H9 (cell line): ENCODE measurements at regions not wholly inside any gene's neighbourhood (a gene's known extent, or its start where the extent isn't known, plus 50 kb on each side); places are given as distances from the start of the nearest gene placed in this dataset.

Source experiments
- DNase-seq: peaks from one replicate; pipeline ENCODE4 v3.0.0-alpha.2; 2017
- H2AFZ ChIP-seq: one replicate; pipeline ENCODE4 v1.6.1; 2013; ENCODE audit warnings: mild to moderate bottlenecking, low read length, control low read depth, moderate library complexity
- H2AK5ac ChIP-seq: 2 replicates; pipeline ENCODE4 v1.6.1; 2013; ENCODE audit warnings: low read length, control low read depth, mixed read lengths; ENCODE audit not compliant: insufficient read length
- H2BK120ac ChIP-seq: one replicate; pipeline ENCODE4 v1.6.1; 2013; ENCODE audit warnings: low read depth, mild to moderate bottlenecking, low read length, control low read depth, inconsistent platforms; ENCODE audit not compliant: poor library complexity, severe bottlenecking
- H2BK12ac ChIP-seq: 2 replicates; pipeline ENCODE4 v1.6.1; 2013; ENCODE audit warnings: low read length, control low read depth, mixed read lengths, low read depth; ENCODE audit not compliant: insufficient read length
- H2BK15ac ChIP-seq: 2 replicates; pipeline ENCODE4 v1.6.1; 2013; ENCODE audit warnings: low read depth, low read length, control low read depth
- H2BK20ac ChIP-seq: one replicate; pipeline ENCODE4 v1.6.1; 2013; ENCODE audit warnings: low read depth, mild to moderate bottlenecking, low read length, control low read depth, inconsistent platforms; ENCODE audit not compliant: poor library complexity, severe bottlenecking
- H2BK5ac ChIP-seq: 2 replicates; pipeline ENCODE4 v1.6.1; 2013; ENCODE audit warnings: low read length, control low read depth, mixed read lengths; ENCODE audit not compliant: insufficient read length
- H3K14ac ChIP-seq: 2 replicates; pipeline ENCODE4 v1.6.1; 2013; ENCODE audit warnings: low read length, control low read depth; ENCODE audit not compliant: insufficient read depth
- H3K18ac ChIP-seq: 2 replicates; pipeline ENCODE4 v1.6.1; 2013; ENCODE audit warnings: low read depth, mild to moderate bottlenecking, mixed read lengths, low read length, control low read depth; ENCODE audit not compliant: insufficient read length
- H3K23ac ChIP-seq: 2 replicates; pipeline ENCODE4 v1.6.1; 2013; ENCODE audit warnings: low read length, control low read depth, mixed read lengths, low read depth; ENCODE audit not compliant: insufficient read length
- H3K23me2 ChIP-seq: 2 replicates; pipeline ENCODE4 v1.6.1; 2013; ENCODE audit warnings: low read depth, mild to moderate bottlenecking, mixed read lengths, low read length, control low read depth; ENCODE audit not compliant: insufficient read length, poor library complexity, severe bottlenecking
- H3K27ac ChIP-seq: 2 replicates; pipeline ENCODE4 v1.5.1; 2013; ENCODE audit warnings: low read length, control low read depth, mixed read lengths, low read depth; ENCODE audit not compliant: insufficient read length
- H3K27me3 ChIP-seq: 2 replicates; pipeline ENCODE4 v1.6.1; 2013; ENCODE audit warnings: low read length, control low read depth, inconsistent platforms; ENCODE audit not compliant: insufficient read depth
- H3K4ac ChIP-seq: 2 replicates; pipeline ENCODE4 v1.6.1; 2013; ENCODE audit warnings: low read depth, mild to moderate bottlenecking, control low read depth, inconsistent platforms, low read length, moderate library complexity
- H3K4me1 ChIP-seq: 2 replicates; pipeline ENCODE4 v1.6.1; 2013; ENCODE audit warnings: low read length, control low read depth, inconsistent platforms; ENCODE audit not compliant: insufficient read depth
- H3K4me2 ChIP-seq: 2 replicates; pipeline ENCODE4 v1.6.1; 2013; ENCODE audit warnings: low read length, control low read depth, mixed read lengths; ENCODE audit not compliant: insufficient read length, insufficient read depth
- H3K56ac ChIP-seq: 2 replicates; pipeline ENCODE4 v1.6.1; 2013; ENCODE audit warnings: low read depth, mild to moderate bottlenecking, mixed read lengths, low read length, control low read depth; ENCODE audit not compliant: insufficient read length
- H3K79me1 ChIP-seq: 2 replicates; pipeline ENCODE4 v1.6.1; 2013; ENCODE audit warnings: low read depth, mild to moderate bottlenecking, moderate library complexity, low read length, control low read depth, inconsistent platforms; ENCODE audit not compliant: insufficient read depth, poor library complexity, severe bottlenecking
- H3K79me2 ChIP-seq: 2 replicates; pipeline ENCODE4 v1.6.1; 2013; ENCODE audit warnings: low read length, control low read depth, inconsistent platforms; ENCODE audit not compliant: insufficient read depth
- H3K9ac ChIP-seq: 2 replicates; pipeline ENCODE4 v1.6.1; 2013; ENCODE audit warnings: low read length, control low read depth, mixed read lengths; ENCODE audit not compliant: insufficient read length; ENCODE audit errors: extremely low read depth
- H3K9me3 ChIP-seq: one replicate; pipeline ENCODE4 v1.6.1; 2013; ENCODE audit warnings: low read depth, low read length, inconsistent platforms; ENCODE audit not compliant: control insufficient read depth
- H3T11ph ChIP-seq: one replicate; pipeline ENCODE4 v1.6.1; 2013; ENCODE audit warnings: mild to moderate bottlenecking, low read length, control low read depth, inconsistent platforms
- H4K20me1 ChIP-seq: one replicate; pipeline ENCODE4 v1.6.1; 2013; ENCODE audit not compliant: control insufficient read depth, insufficient read length, insufficient read depth
- H4K5ac ChIP-seq: 2 replicates; pipeline ENCODE4 v1.6.1; 2013; ENCODE audit warnings: low read depth, mild to moderate bottlenecking, mixed read lengths, low read length, control low read depth; ENCODE audit not compliant: insufficient read length
- H4K8ac ChIP-seq: replicated peaks from 2 replicates; pipeline ENCODE4 v1.6.1; 2013; ENCODE audit warnings: low read length, control low read depth, mixed read lengths, low read depth; ENCODE audit not compliant: insufficient read length
- H4K91ac ChIP-seq: 2 replicates; pipeline ENCODE4 v1.6.1; 2013; ENCODE audit warnings: low read depth, mild to moderate bottlenecking, moderate library complexity, mixed read lengths, low read length, control low read depth; ENCODE audit not compliant: insufficient read length
- H3K27ac Mint-ChIP-seq, 3 experiments: 2 replicates in 2 of 3; 3 replicates in 1 of 3; pipeline ENCODE4 v1.8.0; 2020 to 2021; ENCODE audit warnings: mixed read lengths in 3 of 3, mild to moderate bottlenecking in 1 of 3, moderate library complexity in 1 of 3
- H3K27me3 Mint-ChIP-seq: 2 replicates; pipeline ENCODE4 v1.8.0; 2021; ENCODE audit warnings: low read depth, mild to moderate bottlenecking, moderate library complexity, mixed read lengths
- H3K36me3 Mint-ChIP-seq, 3 experiments: 2 replicates in 2 of 3; 3 replicates in 1 of 3; pipeline ENCODE4 v1.8.0; 2020 to 2021; ENCODE audit warnings: low read depth in 3 of 3, mixed read lengths in 3 of 3; ENCODE audit not compliant: insufficient read depth in 1 of 3
- H3K4me1 Mint-ChIP-seq, 2 experiments: 2 replicates each; pipeline ENCODE4 v1.8.0; 2020; ENCODE audit warnings: mixed read lengths in 2 of 2
- H3K4me3 Mint-ChIP-seq, 2 experiments: 2 replicates in 1 of 2; 3 replicates in 1 of 2; pipeline ENCODE4 v1.8.0; 2020 to 2021; ENCODE audit warnings: mild to moderate bottlenecking in 2 of 2, mixed read lengths in 2 of 2, moderate library complexity in 1 of 2
- H3K9me3 Mint-ChIP-seq, 2 experiments: 2 replicates in 1 of 2; 3 replicates in 1 of 2; pipeline ENCODE4 v1.8.0; 2020; ENCODE audit warnings: mild to moderate bottlenecking in 2 of 2, mixed read lengths in 2 of 2, moderate library complexity in 1 of 2
- WGBS: extraction: QIAGEN DNeasy Blood & Tissue Kit; methylation state at CpG from one replicate; pipeline ENCODE4 v1.1.7; 2013; ENCODE audit warnings: missing lambda C conversion rate, low lambda C conversion rate, mixed read lengths; ENCODE audit not compliant: insufficient read length; ENCODE audit errors: extremely low coverage; 5-methylcytosine and 5-hydroxymethylcytosine counted together
- TF ChIP-seq, protein P1 (sequence below): fragments of 200-600 bp; sonication (generic); conservative IDR thresholded peaks from 3 replicates; pipeline ENCODE4 v1.8.0; 2021; ENCODE audit warnings: antibody characterized with exemption, mild to moderate bottlenecking

DNA sequence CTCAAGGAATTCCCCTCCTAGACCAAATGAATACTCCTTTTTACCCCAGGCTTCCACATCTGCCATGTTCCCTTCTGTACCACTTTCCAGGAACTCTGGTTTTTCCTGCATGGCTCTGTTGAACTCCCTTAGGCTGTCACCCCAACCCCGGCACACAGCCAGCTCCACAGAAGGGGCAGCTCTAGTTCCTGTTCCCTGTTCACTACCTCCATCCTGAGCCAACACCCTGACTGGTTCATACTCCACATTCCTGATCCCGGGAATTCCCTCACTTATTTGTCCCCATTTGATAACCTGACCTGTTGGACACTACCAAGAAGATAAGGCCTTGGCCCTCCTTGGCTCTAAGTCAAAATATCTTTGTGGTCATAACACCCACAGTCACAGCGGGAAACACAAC lies 280.9 kb upstream of the RAB6C start:
- no peaks in the 10 kb centered on the region for H3K9me3 ChIP-seq

More for the DNA sequence above, 280.9 kb upstream of the RAB6C start:
- H2BK15ac ChIP-seq = no peak overlapping the region
- H3K4me2 ChIP-seq = no peak overlapping the region
- H3K79me1 ChIP-seq = no peaks in the 10 kb centered on the region
- Mint-ChIP-seq H3K9me3 (peaks cover 8 to 18% of the 10 kb centered on the region in 2 experiments), H3K4me1 (no peaks in the 10 kb centered on the region), H3K27ac (peak overlapping the region in 1 of 3 experiments; percentile 52; a peak in 1 of 7 replicates), H3K27me3 (peaks cover 14% of the 10 kb centered on the region), H3K4me3 (no peak overlapping the region), H3K36me3 (peaks cover 0 to 14% (median 8%) of the 10 kb centered on the region in 3 experiments; a peak in 4 of 7 replicates)
- H4K5ac ChIP-seq = no peak overlapping the region
- no peak overlapping the region for H2BK20ac ChIP-seq
- H2BK5ac ChIP-seq = no peak overlapping the region
- no peak overlapping the region for H3K18ac ChIP-seq
- H4K20me1 ChIP-seq = no peaks in the 10 kb centered on the region
- H3K79me2 ChIP-seq = no peaks in the 10 kb centered on the region
- H4K8ac ChIP-seq = no peak overlapping the region
- no peak overlapping the region for H2AFZ ChIP-seq
- H3K4me1 ChIP-seq = no peaks in the 10 kb centered on the region
- H2BK120ac ChIP-seq = no peak overlapping the region
- no peak overlapping the region for H3K23ac ChIP-seq
- no peak for DNase-seq
- TF ChIP-seq, protein P1, sequence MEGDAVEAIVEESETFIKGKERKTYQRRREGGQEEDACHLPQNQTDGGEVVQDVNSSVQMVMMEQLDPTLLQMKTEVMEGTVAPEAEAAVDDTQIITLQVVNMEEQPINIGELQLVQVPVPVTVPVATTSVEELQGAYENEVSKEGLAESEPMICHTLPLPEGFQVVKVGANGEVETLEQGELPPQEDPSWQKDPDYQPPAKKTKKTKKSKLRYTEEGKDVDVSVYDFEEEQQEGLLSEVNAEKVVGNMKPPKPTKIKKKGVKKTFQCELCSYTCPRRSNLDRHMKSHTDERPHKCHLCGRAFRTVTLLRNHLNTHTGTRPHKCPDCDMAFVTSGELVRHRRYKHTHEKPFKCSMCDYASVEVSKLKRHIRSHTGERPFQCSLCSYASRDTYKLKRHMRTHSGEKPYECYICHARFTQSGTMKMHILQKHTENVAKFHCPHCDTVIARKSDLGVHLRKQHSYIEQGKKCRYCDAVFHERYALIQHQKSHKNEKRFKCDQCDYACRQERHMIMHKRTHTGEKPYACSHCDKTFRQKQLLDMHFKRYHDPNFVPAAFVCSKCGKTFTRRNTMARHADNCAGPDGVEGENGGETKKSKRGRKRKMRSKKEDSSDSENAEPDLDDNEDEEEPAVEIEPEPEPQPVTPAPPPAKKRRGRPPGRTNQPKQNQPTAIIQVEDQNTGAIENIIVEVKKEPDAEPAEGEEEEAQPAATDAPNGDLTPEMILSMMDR = no peak
- no peak overlapping the region for H3K14ac ChIP-seq
- no peak overlapping the region for H2AK5ac ChIP-seq
- H3K27ac ChIP-seq = no peak overlapping the region
- no CpG with 5 or more reads among the region's 3 CpGs for WGBS
- no peak overlapping the region for H2BK12ac ChIP-seq
- H3K9ac ChIP-seq = no peak overlapping the region
- H3K23me2 ChIP-seq = no peaks in the 10 kb centered on the region
- no peak overlapping the region for H3K4ac ChIP-seq
- no peak overlapping the region for H3K56ac ChIP-seq
- no peak overlapping the region for H4K91ac ChIP-seq
- no peaks in the 10 kb centered on the region for H3K27me3 ChIP-seq
- no peak overlapping the region for H3T11ph ChIP-seq
